Hematopoietic multipotent progenitor cell treated with erythropoietin and hydrocortisone succinate and interleukin-3 and kit ligand, for 15 days (in vitro differentiated cells): ENCODE measurements at regions not wholly inside any gene's neighbourhood (a gene's known extent, or its start where the extent isn't known, plus 50 kb on each side); places are given as distances from the start of the nearest gene placed in this dataset.

Experiments
- DNase-seq: peaks from one replicate; pipeline ENCODE4 v3.0.0-alpha.2; 2015; ENCODE audit warnings: low spot score

GRCh38 chr20:62581308-62581707 is 61.0 kb upstream of the SLCO4A1 start:
- DNase-seq, result no peak

- DNase-seq, result no peak
Observed at GRCh38 chr20:62581806-62582205, 60.5 kb upstream of the SLCO4A1 start.

GRCh38 chr20:62583424-62583920 is 58.8 kb upstream of the SLCO4A1 start:
- no peak for DNase-seq

GRCh38 chr20:62584671-62585460 is 57.4 kb upstream of the SLCO4A1 start:
- no peak for DNase-seq

- DNase-seq, result no peak
Observed at GRCh38 chr20:62585461-62585970, 56.8 kb upstream of the SLCO4A1 start.

GRCh38 chr20:62586799-62587198 is 55.5 kb upstream of the SLCO4A1 start:
- no peak for DNase-seq

GRCh38 chr20:62587757-62588402 is 54.4 kb upstream of the SLCO4A1 start:
- no peak for DNase-seq

GRCh38 chr20:62588458-62589149 is 53.7 kb upstream of the SLCO4A1 start:
- DNase-seq, result no peak

- no peak for DNase-seq
Observed at GRCh38 chr20:62589150-62589498, 53.2 kb upstream of the SLCO4A1 start.

GRCh38 chr20:62589720-62590119 is 52.6 kb upstream of the SLCO4A1 start:
- no peak for DNase-seq

GRCh38 chr20:62590309-62591121 is 51.8 kb upstream of the SLCO4A1 start:
- DNase-seq, result no peak

- no peak for DNase-seq
Observed at GRCh38 chr20:62591122-62591468, 51.2 kb upstream of the SLCO4A1 start.

- no peak for DNase-seq
Observed at GRCh38 chr20:62591591-62591990, 50.7 kb upstream of the SLCO4A1 start.
